ENCODE measurements at regions not wholly inside any gene's neighbourhood (a gene's known extent, or its start where the extent isn't known, plus 50 kb on each side); places are given as distances from the start of the nearest gene placed in this dataset.

DNA sequence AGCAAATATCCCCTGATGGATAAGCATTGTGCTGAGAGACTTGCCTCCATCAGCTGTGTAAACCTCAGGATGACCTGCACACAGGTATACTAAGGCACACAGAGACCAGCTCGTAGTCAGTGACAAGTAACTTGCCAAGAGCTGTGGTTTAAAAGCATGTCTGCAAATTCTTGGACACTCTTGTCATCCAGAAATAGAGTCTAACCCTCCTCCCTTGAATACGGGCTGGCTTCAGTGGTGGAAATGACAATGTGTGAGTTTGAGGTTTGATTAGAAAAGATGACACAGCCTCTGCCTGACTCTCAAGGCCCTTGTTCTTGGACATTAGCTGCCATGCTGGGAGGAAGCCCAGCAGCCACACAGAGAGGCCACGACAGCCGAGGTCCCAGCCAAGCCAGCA is 114.4 kb downstream of the GADD45G start:
- 83 to 92% methylated on average over 4 of the region's 4 CpGs for WGBS, 2 donors
- H3K9me3 ChIP-seq, result no peaks in the 10 kb centered on the region
- DNase-seq, result no peak
- no peak overlapping the region for H3K4me3 ChIP-seq
- H3K27ac ChIP-seq, result no peak overlapping the region
- no peaks in the 10 kb centered on the region for H3K27me3 ChIP-seq
- TF ChIP-seq, protein P1, sequence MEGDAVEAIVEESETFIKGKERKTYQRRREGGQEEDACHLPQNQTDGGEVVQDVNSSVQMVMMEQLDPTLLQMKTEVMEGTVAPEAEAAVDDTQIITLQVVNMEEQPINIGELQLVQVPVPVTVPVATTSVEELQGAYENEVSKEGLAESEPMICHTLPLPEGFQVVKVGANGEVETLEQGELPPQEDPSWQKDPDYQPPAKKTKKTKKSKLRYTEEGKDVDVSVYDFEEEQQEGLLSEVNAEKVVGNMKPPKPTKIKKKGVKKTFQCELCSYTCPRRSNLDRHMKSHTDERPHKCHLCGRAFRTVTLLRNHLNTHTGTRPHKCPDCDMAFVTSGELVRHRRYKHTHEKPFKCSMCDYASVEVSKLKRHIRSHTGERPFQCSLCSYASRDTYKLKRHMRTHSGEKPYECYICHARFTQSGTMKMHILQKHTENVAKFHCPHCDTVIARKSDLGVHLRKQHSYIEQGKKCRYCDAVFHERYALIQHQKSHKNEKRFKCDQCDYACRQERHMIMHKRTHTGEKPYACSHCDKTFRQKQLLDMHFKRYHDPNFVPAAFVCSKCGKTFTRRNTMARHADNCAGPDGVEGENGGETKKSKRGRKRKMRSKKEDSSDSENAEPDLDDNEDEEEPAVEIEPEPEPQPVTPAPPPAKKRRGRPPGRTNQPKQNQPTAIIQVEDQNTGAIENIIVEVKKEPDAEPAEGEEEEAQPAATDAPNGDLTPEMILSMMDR (IDR thresholded peaks at IDR 0.05), result no peak
- TF ChIP-seq POLR2A (IDR thresholded peaks at IDR 0.05), result no peak
- H3K4me1 ChIP-seq, result no peaks in the 10 kb centered on the region
- no peaks in the 10 kb centered on the region for H3K36me3 ChIP-seq (ENCODE audit: low read depth, missing control alignments)
- intact Hi-C loops (cut with DNase I; ENCODE audit: low total_unique reads), result no loop called here

DNA sequence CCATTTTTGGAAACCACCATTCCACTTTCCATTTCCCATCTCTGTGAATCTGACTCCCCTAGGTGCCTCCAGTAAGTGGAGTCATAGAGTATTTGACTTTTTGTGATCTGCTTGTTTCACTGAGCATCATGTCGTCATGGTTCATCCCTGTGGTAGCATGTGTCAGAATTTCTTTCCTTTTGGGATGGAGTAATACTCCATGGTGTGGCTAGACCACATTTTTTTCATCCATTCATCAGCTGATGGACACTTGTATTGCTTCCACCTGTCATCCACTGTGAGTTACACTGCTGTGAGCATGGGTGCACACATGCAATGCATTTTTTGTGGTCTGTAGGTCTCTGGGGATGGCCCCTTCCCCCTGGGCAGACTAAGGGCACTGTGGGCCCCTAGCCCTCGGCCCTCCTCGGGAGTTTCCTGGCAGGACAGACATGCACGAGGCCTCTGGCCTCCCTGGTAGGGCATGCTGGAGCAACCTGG is 115.9 kb downstream of the GADD45G start:
- intact Hi-C loops (cut with DNase I; ENCODE audit: low total_unique reads), result no loop called here

DNA sequence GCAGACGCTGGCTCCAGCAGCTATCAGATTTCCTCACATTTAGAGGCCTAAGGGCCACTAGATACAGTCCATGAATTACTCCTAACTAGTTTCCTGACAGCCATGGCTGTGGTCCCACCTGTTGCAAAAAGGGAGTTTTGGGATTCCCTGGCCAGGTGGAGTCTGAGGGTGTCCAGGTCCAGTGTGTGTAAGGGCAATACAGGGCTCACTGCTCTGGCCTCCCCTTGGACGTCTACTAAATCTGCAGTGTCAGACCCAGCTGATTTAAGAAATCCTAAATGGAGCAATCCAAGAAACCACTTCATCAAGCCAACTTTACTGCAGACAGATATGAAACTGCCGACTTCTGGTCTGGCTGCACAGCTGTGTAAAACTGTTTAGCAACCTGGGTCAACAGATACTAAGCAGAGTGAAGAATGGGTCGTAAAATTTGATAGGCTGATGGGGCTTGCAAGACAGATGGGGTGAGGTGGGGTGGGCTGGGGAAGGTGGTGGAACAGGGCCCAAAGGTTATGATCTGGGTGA is 116.4 kb downstream of the GADD45G start:
- no peak for TF ChIP-seq POLR2A (IDR thresholded peaks at IDR 0.05)
- TF ChIP-seq, protein P1 (IDR thresholded peaks at IDR 0.05), result no peak
- Histone ChIP-seq H3K4me1 (no peaks in the 10 kb centered on the region), H3K36me3 (ENCODE audit: low read depth, missing control alignments) (no peaks in the 10 kb centered on the region), H3K27ac (no peak overlapping the region), H3K27me3 (no peaks in the 10 kb centered on the region), H3K4me3 (no peak overlapping the region), H3K9me3 (no peaks in the 10 kb centered on the region)
- 65 to 71% methylated on average over 4 of the region's 4 CpGs for WGBS, 2 donors
- DNase-seq, result no peak
- intact Hi-C loops (cut with DNase I; ENCODE audit: low total_unique reads), result no loop called here

More for the DNA sequence above, 115.9 kb downstream of the GADD45G start:
- H3K4me1 ChIP-seq, result no peaks in the 10 kb centered on the region
- WGBS, 2 donors, result 73 to 74% methylated on average over 4 of the region's 4 CpGs
- H3K36me3 ChIP-seq (ENCODE audit: low read depth, missing control alignments), result no peaks in the 10 kb centered on the region
- H3K27ac ChIP-seq, result no peak overlapping the region
- H3K27me3 ChIP-seq, result no peaks in the 10 kb centered on the region
- DNase-seq, result no peak
- no peaks in the 10 kb centered on the region for H3K9me3 ChIP-seq
- no peak overlapping the region for H3K4me3 ChIP-seq
- no peak for TF ChIP-seq POLR2A (IDR thresholded peaks at IDR 0.05)
- TF ChIP-seq, protein P1 (IDR thresholded peaks at IDR 0.05), result no peak

DNA sequence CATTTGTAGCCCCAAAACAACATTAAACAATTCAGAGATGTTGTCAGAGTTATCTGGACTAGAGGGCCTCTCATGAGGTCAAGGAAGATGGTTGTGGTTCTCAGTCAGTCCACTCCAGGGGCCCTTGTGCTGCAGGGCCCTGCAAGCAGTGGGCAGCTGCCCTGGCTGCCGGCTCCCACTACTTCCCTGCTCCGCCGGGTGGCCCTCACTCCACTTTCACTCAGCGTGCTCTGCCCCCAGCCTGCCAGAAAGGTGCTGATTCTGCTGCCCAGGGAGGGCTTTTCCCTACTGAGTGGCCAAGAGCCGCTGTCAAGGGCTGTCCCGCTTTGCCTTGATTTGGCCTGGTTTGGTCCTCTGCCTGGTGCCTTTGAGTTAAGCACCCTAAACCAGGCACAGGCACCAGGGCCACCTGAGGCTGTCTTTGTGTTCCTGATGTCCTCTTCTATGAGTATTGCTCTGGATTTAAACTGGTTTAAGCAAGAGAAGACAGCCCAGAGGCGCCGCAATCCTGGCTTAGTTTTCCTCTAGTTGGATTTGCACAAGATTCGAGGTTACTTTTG is 117.2 kb downstream of the GADD45G start:
- no peaks in the 10 kb centered on the region for H3K27me3 ChIP-seq
- intact Hi-C loops (cut with DNase I; ENCODE audit: low total_unique reads), result no loop called here
- TF ChIP-seq POLR2A (IDR thresholded peaks at IDR 0.05), result no peak
- TF ChIP-seq, protein P1 (IDR thresholded peaks at IDR 0.05), result no peak
- no peak for DNase-seq
- H3K9me3 ChIP-seq, result no peaks in the 10 kb centered on the region
- no peaks in the 10 kb centered on the region for H3K4me1 ChIP-seq
- 85% methylated on average over 6 to 9 of the region's 9 CpGs for WGBS, 2 donors
- no peaks in the 10 kb centered on the region for H3K36me3 ChIP-seq (ENCODE audit: low read depth, missing control alignments)
- H3K27ac ChIP-seq, result no peak overlapping the region
- H3K4me3 ChIP-seq, result no peak overlapping the region

DNA sequence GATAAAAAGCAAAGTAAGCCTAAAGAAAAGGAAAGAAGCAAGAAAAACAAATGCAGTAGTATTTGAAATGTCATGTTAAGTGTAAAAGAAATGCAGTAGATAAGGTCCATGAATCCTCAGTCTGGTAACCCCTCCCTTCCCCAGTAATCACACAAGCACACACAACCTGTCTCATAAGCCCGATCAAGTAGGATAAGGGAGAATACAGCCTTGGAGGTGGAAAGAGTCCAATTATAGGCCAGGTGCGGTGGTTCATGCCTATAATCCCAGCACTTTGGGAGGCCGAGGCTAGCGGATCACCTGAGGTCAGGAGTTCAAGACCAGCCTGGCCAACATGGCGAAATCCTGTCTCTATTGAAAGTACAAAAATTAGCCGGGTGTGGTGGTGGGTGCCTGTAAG is 117.9 kb downstream of the GADD45G start:
- H3K27ac ChIP-seq, result no peak overlapping the region
- TF ChIP-seq POLR2A (IDR thresholded peaks at IDR 0.05), result no peak
- TF ChIP-seq, protein P1 (IDR thresholded peaks at IDR 0.05), result no peak
- no peaks in the 10 kb centered on the region for H3K9me3 ChIP-seq
- no peak overlapping the region for H3K4me3 ChIP-seq
- no peaks in the 10 kb centered on the region for H3K4me1 ChIP-seq
- no peak for DNase-seq
- intact Hi-C loops (cut with DNase I; ENCODE audit: low total_unique reads), result no loop called here
- H3K27me3 ChIP-seq, result no peaks in the 10 kb centered on the region
- WGBS, 2 donors, result 90 to 96% methylated on average over 6 of the region's 6 CpGs
- no peaks in the 10 kb centered on the region for H3K36me3 ChIP-seq (ENCODE audit: low read depth, missing control alignments)

All from testis (tissue), 2 donors.